Fibroblast of lung (primary cell): ENCODE measurements at regions not wholly inside any gene's neighbourhood (a gene's known extent, or its start where the extent isn't known, plus 50 kb on each side); places are given as distances from the start of the nearest gene placed in this dataset.
"Not testable (repeated sequence)": the region's sequence is repeated elsewhere in the genome, so short reads cannot be mapped to it uniquely, and the experiment has no call there.

Source experiments
- DNase-seq, 2 donors: peaks; one replicate each; pipeline versions ENCODE4 v3.0.0 to v3.0.0-alpha.2; 2010; ENCODE audit warnings: low read depth in 2 of 2
- H2AFZ ChIP-seq: 2 replicates; pipeline ENCODE4 v1.5.1; 2012; ENCODE audit warnings: low read length, control low read depth, inconsistent platforms
- H3K27ac ChIP-seq: 2 replicates; pipeline ENCODE4 v1.5.1; 2011; ENCODE audit warnings: low read length, control low read depth; ENCODE audit not compliant: insufficient read depth
- H3K27me3 ChIP-seq: 2 replicates; pipeline ENCODE4 v1.5.1; 2011; ENCODE audit warnings: mild to moderate bottlenecking, low read length; ENCODE audit not compliant: control insufficient read depth, insufficient read depth
- H3K36me3 ChIP-seq: 2 replicates; pipeline ENCODE4 v1.5.1; 2011; ENCODE audit warnings: low read length; ENCODE audit not compliant: control insufficient read depth, insufficient read depth
- H3K4me1 ChIP-seq: 2 replicates; pipeline ENCODE4 v1.5.1; 2011; ENCODE audit warnings: low read length; ENCODE audit not compliant: control insufficient read depth, insufficient read depth; ENCODE audit errors: extremely low read depth
- H3K4me2 ChIP-seq: 2 replicates; pipeline ENCODE4 v1.5.1; 2011; ENCODE audit warnings: low read length, control low read depth; ENCODE audit not compliant: insufficient read depth; ENCODE audit errors: extremely low read depth
- H3K4me3 ChIP-seq, 4 experiments: fragments of 200-600 bp in 1 of 4; sonication (generic) in 1 of 4; replicated peaks in 1 of 4; 2 replicates each; pipeline ENCODE4 v1.5.1; 2011 to 2016; ENCODE audit warnings: low read length in 4 of 4, low read depth in 3 of 4, mild to moderate bottlenecking in 3 of 4, control low read depth in 2 of 4, inconsistent platforms in 1 of 4, mixed read lengths in 1 of 4; ENCODE audit not compliant: insufficient read depth in 1 of 4; ENCODE audit errors: control extremely low read depth in 1 of 4
- H3K79me2 ChIP-seq: 2 replicates; pipeline ENCODE4 v1.5.1; 2012; ENCODE audit warnings: mild to moderate bottlenecking, low read length, inconsistent platforms; ENCODE audit not compliant: control insufficient read depth, insufficient read depth
- H3K9ac ChIP-seq: 2 replicates; pipeline ENCODE4 v1.5.1; 2011; ENCODE audit warnings: mild to moderate bottlenecking, low read length, control low read depth; ENCODE audit not compliant: insufficient read depth
- H3K9me3 ChIP-seq: 2 replicates; pipeline ENCODE4 v1.5.1; 2012; ENCODE audit warnings: low read depth, low read length; ENCODE audit not compliant: control insufficient read depth, insufficient read depth
- H4K20me1 ChIP-seq: 2 replicates; pipeline ENCODE4 v1.5.1; 2011; ENCODE audit warnings: low read length; ENCODE audit not compliant: control insufficient read depth, insufficient read depth; ENCODE audit errors: extremely low read depth

GRCh38 chr2:91445705-91446104 is 2754.2 kb downstream of the RPIA start:
- not testable (repeated sequence) for DNase-seq, H3K9me3 ChIP-seq, H3K79me2 ChIP-seq

DNA sequence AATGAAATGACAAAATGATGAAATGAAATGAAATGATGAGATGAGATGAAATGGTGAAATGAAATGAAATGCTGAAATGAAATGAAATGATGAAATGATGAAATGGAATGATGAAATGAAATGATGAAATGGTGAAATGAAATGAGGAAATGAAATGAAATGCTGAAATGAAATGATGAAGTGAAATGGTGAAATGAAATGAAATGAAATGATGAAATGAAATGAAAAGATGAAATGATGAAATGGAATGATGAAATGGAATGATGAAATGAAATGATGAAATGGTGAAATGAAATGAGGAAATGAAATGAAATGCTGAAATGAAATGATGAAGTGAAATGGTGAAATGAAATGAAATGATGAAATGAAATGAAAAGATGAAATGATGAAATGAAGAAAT is 2755.0 kb downstream of the RPIA start:
- not testable (repeated sequence) for H2AFZ ChIP-seq, H3K79me2 ChIP-seq, DNase-seq, H3K9ac ChIP-seq, H3K4me1 ChIP-seq, H3K36me3 ChIP-seq, H3K9me3 ChIP-seq, H4K20me1 ChIP-seq, H3K27ac ChIP-seq, H3K4me3 ChIP-seq, H3K27me3 ChIP-seq, H3K4me2 ChIP-seq

More at GRCh38 chr2:91445705-91446104, 2754.2 kb downstream of the RPIA start:
- H3K4me1 ChIP-seq, H3K36me3 ChIP-seq, H3K9ac ChIP-seq, H2AFZ ChIP-seq, H3K27ac ChIP-seq, H3K4me2 ChIP-seq, H3K27me3 ChIP-seq, H3K4me3 ChIP-seq, H4K20me1 ChIP-seq: not testable (repeated sequence)

- H3K4me2 ChIP-seq, H3K27me3 ChIP-seq, H3K27ac ChIP-seq, H3K9ac ChIP-seq, H3K4me3 ChIP-seq, H3K36me3 ChIP-seq, H3K9me3 ChIP-seq, H3K79me2 ChIP-seq, H3K4me1 ChIP-seq, DNase-seq, H2AFZ ChIP-seq, H4K20me1 ChIP-seq: not testable (repeated sequence)
Measured at GRCh38 chr2:91446915-91447314, 2755.4 kb downstream of the RPIA start.

DNA sequence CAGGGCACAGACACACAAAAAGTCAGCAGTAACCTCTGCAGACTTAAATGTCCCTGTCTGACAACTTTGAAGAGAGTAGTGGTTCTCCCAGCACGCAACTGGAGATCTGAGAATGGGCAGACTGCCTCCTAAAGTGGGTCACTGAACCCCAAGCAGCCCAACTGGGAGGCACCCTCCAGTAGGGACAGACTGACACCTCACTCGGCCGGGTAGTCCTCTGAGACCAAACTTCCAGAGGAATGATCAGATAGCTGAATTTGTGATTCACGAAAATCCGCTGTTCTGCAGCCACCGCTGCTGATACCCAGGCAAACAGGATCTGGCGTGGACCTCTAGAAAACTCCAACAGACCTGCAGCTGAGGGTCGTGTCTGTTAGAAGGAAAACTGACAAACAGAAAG is 2756.0 kb downstream of the RPIA start:
- DNase-seq, H3K36me3 ChIP-seq, H4K20me1 ChIP-seq, H3K4me1 ChIP-seq, H3K4me2 ChIP-seq, H3K27ac ChIP-seq, H3K4me3 ChIP-seq, H3K79me2 ChIP-seq, H2AFZ ChIP-seq, H3K27me3 ChIP-seq, H3K9ac ChIP-seq, H3K9me3 ChIP-seq: not testable (repeated sequence)

DNA sequence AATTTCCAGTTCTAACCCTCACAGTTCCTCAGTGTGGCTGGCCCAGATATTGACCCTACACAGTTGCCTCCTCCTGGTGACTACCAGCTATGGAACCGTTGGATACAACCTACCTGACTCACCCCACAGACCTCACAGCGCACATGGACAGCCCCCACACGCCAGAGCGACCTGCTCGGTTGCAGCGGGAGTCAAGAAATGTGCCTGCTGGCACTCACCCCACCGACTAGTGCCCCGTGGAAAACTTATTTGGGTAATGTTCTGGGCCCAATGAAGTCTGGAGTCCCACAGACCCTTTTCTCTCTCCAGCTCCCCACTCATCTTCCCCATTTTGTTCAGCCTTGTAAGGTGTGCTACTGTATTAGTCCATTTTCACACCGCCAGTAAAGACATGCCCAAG is 2770.8 kb downstream of the RPIA start:
- H3K4me3 ChIP-seq, H3K27me3 ChIP-seq, H3K27ac ChIP-seq, H3K79me2 ChIP-seq, H3K4me2 ChIP-seq, DNase-seq, H3K36me3 ChIP-seq, H4K20me1 ChIP-seq, H3K9me3 ChIP-seq, H2AFZ ChIP-seq, H3K9ac ChIP-seq, H3K4me1 ChIP-seq: not testable (repeated sequence)

- not testable (repeated sequence) for H3K9ac ChIP-seq, H3K4me2 ChIP-seq, H2AFZ ChIP-seq, H3K79me2 ChIP-seq, DNase-seq, H3K4me1 ChIP-seq, H3K27ac ChIP-seq, H4K20me1 ChIP-seq, H3K4me3 ChIP-seq, H3K36me3 ChIP-seq, H3K9me3 ChIP-seq, H3K27me3 ChIP-seq
Measured at GRCh38 chr2:91463007-91463406, 2771.5 kb downstream of the RPIA start.

DNA sequence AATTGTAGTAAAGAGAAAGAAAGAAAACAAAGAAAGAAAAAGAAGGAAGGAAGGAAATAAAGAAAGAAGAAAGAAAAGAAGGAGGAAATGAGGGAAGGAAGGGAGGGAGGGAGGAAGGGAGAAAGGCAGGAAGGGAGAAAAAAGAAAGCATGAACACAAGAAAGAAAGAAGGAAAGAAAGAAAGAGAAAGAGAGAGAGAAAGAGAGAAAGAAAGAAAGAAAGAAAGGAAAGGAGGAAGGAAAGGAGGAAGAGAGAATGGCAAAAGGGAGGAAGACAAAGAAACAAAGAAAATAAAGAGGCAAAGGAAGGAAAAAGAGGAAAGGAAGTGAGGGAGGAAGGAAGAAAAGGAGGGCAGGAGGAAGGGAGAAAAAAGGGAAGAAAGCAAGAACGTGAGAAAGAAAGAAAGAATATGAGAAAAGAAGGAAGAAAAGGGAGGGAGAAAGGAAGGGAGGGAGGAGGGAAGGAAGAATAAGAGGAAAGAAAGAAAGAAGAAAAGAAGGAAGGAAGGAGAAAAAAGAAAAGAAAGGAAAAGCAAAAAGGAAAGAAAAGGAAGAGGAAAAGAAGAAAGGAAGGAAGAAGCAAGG is 2775.4 kb downstream of the RPIA start:
- H3K79me2 ChIP-seq, H3K9me3 ChIP-seq, H3K9ac ChIP-seq, H4K20me1 ChIP-seq, H3K4me3 ChIP-seq, H2AFZ ChIP-seq, H3K4me2 ChIP-seq, H3K27me3 ChIP-seq, H3K27ac ChIP-seq, H3K36me3 ChIP-seq, DNase-seq, H3K4me1 ChIP-seq: not testable (repeated sequence)
